ENCODE measurements at regions not wholly inside any gene's neighbourhood (a gene's known extent, or its start where the extent isn't known, plus 50 kb on each side); places are given as distances from the start of the nearest gene placed in this dataset.

DNA sequence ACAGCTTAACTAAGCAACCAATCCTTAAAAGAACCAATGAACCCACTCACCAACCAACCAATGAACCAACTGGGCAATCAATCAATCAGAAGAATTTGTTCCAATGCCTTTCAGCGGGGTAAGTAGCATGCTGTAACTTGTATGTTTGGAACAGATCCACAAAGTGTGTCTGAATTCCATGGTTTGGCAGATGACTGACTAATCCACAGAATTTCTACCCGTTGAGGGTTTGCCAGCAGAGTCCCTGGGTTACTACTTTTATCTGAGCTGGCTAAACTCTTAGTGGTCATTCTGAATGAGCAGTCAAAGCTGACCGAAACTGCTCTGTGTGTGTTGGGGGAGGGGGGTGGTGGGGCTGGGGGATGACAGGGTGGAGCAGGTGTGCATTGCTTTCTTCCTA lies 125.0 kb upstream of the JAG1 start:
- H3K4me1 Mint-ChIP-seq (ENCODE audit: low read depth), result no peaks in the 10 kb centered on the region

DNA sequence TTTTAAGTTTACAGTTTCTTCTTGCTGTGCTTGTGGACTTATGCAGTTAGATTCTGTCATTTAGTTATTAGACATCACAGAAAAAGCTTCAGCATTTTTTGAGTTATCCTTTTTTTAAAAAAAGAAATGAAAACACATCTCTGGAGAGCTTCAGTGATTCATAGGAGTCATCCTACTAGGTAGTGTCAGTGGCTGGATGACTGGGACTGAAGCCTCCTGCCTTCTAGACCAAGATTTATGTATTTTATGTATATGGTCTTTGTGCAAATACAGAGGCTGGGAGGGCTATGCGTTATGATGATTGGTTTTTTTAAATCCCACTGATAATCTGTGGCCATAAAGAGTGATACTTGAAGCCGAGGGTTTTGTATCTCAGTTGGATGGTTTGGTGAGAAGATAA lies 125.9 kb upstream of the JAG1 start:
- Mint-ChIP-seq H3K27me3 (ENCODE audit: low read depth) (no peaks in the 10 kb centered on the region), H3K4me3 (no peak overlapping the region), H3K9me3 (peaks cover 0 to 4% of the 10 kb centered on the region in 2 donors), H3K4me1 (ENCODE audit: low read depth) (no peaks in the 10 kb centered on the region), H3K27ac (no peak overlapping the region), H3K36me3 (ENCODE audit: insufficient read depth in 2 of 2) (no peaks in the 10 kb centered on the region)
- no peak for ATAC-seq (replicated peaks in 1 of 2)
- no peak for DNase-seq

More for the DNA sequence above, 125.0 kb upstream of the JAG1 start:
- ATAC-seq (replicated peaks in 1 of 2) (no peak), DNase-seq (no peak)
- H3K4me3 Mint-ChIP-seq, result no peak overlapping the region
- peaks cover 0 to 4% of the 10 kb centered on the region in 2 donors for H3K9me3 Mint-ChIP-seq
- H3K27me3 Mint-ChIP-seq (ENCODE audit: low read depth), result no peaks in the 10 kb centered on the region
- H3K27ac Mint-ChIP-seq, result no peak overlapping the region
- H3K36me3 Mint-ChIP-seq (ENCODE audit: insufficient read depth in 2 of 2), result no peaks in the 10 kb centered on the region

DNA sequence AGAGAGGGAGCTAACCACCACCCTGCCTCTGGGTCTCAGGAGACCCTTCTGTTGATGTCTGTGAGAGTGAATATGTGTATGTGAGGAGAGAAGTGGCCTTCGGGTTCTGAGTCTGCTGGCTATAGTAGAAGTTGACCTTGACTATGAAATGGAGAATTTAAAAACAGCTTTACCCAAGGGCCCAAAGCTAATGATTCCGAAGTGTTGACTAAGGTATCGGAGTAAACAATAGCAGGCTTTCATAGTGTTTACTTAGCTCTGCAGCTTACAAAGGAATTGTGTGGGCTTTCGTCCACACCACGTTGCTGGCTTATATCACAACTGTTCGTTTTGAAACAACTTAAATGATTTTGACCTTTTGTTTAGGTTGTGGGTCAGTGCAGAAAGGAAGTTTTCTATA lies 126.5 kb upstream of the JAG1 start:
- Mint-ChIP-seq H3K27ac (no peak overlapping the region), H3K9me3 (peaks cover 0 to 4% of the 10 kb centered on the region in 2 donors), H3K27me3 (ENCODE audit: low read depth) (no peaks in the 10 kb centered on the region), H3K36me3 (ENCODE audit: insufficient read depth in 2 of 2) (no peaks in the 10 kb centered on the region), H3K4me3 (no peak overlapping the region), H3K4me1 (ENCODE audit: low read depth) (no peaks in the 10 kb centered on the region)
- ATAC-seq (replicated peaks in 1 of 2), result no peak
- no peak for DNase-seq

DNA sequence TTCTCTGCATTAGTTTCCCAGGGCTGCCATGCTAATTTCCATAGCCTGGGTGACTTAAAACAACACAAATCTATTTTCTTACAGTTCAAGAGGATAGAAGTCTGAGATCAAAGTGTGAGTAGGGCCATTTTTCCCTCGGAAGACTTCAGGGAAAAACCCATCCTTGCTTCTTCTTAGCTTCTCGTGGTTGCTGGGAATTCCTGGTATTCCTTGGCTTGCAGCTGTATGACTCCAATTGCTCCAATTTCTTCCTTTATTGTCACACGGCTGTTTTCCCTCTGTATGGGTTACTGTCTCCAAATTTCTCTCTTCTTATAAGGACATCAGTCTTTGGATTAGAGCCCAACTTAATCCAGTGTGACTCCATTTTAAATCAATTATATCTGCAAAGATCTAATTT lies 128.4 kb upstream of the JAG1 start:
- H3K27me3 Mint-ChIP-seq (ENCODE audit: low read depth), result no peaks in the 10 kb centered on the region
- H3K4me1 Mint-ChIP-seq (ENCODE audit: low read depth), result no peaks in the 10 kb centered on the region
- H3K9me3 Mint-ChIP-seq, result no peaks in the 10 kb centered on the region
- DNase-seq, result no peak
- H3K36me3 Mint-ChIP-seq (ENCODE audit: insufficient read depth in 2 of 2), result peaks cover 0 to 2% of the 10 kb centered on the region in 2 donors
- no peak for ATAC-seq (replicated peaks in 1 of 2)
- H3K4me3 Mint-ChIP-seq, result no peak overlapping the region
- H3K27ac Mint-ChIP-seq, result no peak overlapping the region

DNA sequence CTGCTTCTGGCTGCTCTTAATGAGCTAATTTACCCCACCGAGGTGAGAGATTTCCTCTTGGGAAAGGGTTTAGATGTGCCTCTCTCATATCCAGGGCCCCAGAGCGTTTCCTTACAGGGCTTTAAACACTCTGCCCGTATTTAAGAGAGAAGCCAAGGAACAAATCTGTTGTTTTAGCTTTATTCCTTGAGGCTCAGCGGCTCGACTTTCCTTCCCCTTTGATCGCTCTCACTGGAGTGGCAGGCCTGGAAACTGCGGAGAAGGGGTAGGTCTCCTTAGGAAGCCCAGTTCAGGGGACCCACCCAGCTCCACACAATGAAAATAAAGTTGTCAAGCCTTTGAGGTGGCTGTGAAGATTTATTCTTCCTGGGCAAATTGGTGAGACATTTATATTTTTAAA lies 132.0 kb upstream of the JAG1 start:
- Mint-ChIP-seq H3K27me3 (ENCODE audit: low read depth) (no peaks in the 10 kb centered on the region), H3K9me3 (no peaks in the 10 kb centered on the region), H3K36me3 (ENCODE audit: insufficient read depth in 2 of 2) (peaks cover 0 to 4% of the 10 kb centered on the region in 2 donors), H3K4me1 (ENCODE audit: low read depth) (no peaks in the 10 kb centered on the region), H3K4me3 (no peak overlapping the region), H3K27ac (no peak overlapping the region)
- ATAC-seq (replicated peaks in 1 of 2), result no peak
- no peak for DNase-seq

DNA sequence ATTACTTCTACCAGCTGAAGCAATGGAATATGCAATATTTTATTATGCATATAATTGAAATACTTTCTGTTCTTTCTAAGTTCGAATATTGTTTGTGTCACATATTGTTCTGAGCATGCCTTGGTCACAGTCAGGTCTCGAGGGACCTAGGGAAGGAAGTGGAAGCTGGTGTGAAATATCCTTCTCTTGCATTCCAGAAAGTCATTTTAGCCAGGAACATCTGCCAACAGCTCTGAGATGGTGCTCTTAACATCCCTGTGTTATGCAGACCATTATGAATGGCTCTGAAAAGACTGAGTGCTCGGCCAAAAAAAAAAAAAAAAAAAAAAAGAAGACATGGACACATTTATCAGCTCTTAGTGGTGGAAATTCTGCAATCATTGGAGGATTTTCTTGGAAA lies 132.7 kb upstream of the JAG1 start:
- Mint-ChIP-seq H3K27ac (no peak overlapping the region), H3K4me1 (ENCODE audit: low read depth) (no peaks in the 10 kb centered on the region), H3K36me3 (ENCODE audit: insufficient read depth in 2 of 2) (peaks cover 0 to 4% of the 10 kb centered on the region in 2 donors), H3K27me3 (ENCODE audit: low read depth) (no peaks in the 10 kb centered on the region), H3K4me3 (no peak overlapping the region), H3K9me3 (no peaks in the 10 kb centered on the region)
- DNase-seq, result no peak
- no peak for ATAC-seq (replicated peaks in 1 of 2)

DNA sequence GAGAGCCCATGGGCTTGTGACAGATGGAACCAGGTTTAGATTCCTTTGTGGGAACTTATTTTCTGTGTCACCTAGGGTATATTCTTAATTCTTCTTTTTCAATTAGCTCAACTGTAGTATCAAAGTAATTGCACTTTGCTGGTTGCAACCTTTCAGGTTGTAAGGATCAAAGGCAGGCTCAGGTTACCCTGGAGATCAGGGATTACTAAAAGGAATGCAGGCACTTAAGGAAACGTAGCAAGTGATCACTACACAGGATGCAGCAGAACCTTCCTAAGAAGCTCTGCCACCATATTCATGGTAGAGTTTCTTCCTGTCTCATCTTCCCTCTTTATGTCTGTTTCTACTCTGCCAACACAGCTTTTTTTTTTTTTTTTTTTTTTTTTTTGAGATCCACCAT lies 133.2 kb upstream of the JAG1 start:
- H3K27me3 Mint-ChIP-seq (ENCODE audit: low read depth), result no peaks in the 10 kb centered on the region
- DNase-seq, result no peak
- no peak for ATAC-seq (replicated peaks in 1 of 2)
- H3K4me1 Mint-ChIP-seq (ENCODE audit: low read depth), result no peaks in the 10 kb centered on the region
- no peaks in the 10 kb centered on the region for H3K9me3 Mint-ChIP-seq
- H3K4me3 Mint-ChIP-seq, result no peak overlapping the region
- no peak overlapping the region for H3K27ac Mint-ChIP-seq
- H3K36me3 Mint-ChIP-seq (ENCODE audit: insufficient read depth in 2 of 2), result peaks cover 0 to 4% of the 10 kb centered on the region in 2 donors

DNA sequence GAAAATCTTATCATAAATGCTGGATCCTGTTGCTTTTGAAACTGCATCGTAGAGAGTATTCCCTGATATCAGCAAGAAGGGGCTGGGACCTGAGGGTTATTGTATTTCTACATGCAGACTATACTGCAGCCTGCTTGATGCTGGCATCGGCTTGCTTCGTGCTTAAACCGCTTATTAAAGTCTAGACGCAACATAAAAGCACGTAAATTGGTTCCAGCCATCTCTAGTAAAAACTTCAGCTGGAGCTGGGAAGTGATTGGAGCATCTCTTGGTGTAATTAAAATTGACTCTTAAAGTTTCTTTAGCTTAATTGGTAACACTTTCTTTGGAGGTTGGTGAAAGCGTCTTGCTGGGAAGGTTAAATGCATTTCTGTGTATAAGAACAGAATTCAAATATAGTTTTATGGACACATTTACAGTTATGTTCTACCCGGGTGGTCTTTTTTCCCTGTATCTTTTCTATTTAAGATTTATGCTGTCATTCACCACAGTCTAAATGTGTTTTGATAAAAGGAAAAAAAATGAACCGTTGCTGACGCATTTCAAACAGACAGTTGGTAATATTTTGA lies 139.0 kb upstream of the JAG1 start:
- Mint-ChIP-seq H3K4me3 (no peak overlapping the region), H3K27me3 (ENCODE audit: low read depth) (no peaks in the 10 kb centered on the region), H3K9me3 (no peaks in the 10 kb centered on the region), H3K36me3 (ENCODE audit: insufficient read depth in 2 of 2) (peaks cover 0 to 2% of the 10 kb centered on the region in 2 donors), H3K4me1 (ENCODE audit: low read depth) (no peaks in the 10 kb centered on the region), H3K27ac (no peak overlapping the region)
- ATAC-seq (replicated peaks in 1 of 2) (no peak), DNase-seq (no peak)

DNA sequence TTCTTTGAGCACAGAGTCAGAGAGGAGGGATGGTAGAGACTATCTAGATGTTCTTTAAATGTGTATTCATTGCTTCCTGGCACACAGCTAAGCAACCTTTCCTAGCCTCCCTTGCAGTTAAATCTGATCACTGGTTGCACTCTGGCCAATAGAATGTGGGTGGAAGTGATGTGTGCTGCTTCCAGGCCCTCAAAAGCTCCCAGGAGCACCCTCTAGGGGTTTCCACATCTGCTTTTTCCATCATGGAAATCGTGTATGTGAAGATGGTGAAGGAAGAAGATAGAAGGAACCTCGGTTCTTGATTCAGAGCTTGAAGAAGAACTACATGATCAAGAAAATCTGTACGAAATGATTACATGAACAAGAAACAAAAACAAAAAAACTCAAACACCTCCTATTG lies 149.8 kb upstream of the JAG1 start:
- no peak overlapping the region for H3K27ac Mint-ChIP-seq
- H3K4me1 Mint-ChIP-seq (ENCODE audit: low read depth), result no peaks in the 10 kb centered on the region
- peaks cover 0 to 2% of the 10 kb centered on the region in 2 donors for H3K36me3 Mint-ChIP-seq (ENCODE audit: insufficient read depth in 2 of 2)
- no peaks in the 10 kb centered on the region for H3K27me3 Mint-ChIP-seq (ENCODE audit: low read depth)
- no peak for DNase-seq
- H3K9me3 Mint-ChIP-seq, result peaks cover 2 to 6% of the 10 kb centered on the region in 2 donors
- no peak for ATAC-seq (replicated peaks in 1 of 2)
- H3K4me3 Mint-ChIP-seq, result no peak overlapping the region

DNA sequence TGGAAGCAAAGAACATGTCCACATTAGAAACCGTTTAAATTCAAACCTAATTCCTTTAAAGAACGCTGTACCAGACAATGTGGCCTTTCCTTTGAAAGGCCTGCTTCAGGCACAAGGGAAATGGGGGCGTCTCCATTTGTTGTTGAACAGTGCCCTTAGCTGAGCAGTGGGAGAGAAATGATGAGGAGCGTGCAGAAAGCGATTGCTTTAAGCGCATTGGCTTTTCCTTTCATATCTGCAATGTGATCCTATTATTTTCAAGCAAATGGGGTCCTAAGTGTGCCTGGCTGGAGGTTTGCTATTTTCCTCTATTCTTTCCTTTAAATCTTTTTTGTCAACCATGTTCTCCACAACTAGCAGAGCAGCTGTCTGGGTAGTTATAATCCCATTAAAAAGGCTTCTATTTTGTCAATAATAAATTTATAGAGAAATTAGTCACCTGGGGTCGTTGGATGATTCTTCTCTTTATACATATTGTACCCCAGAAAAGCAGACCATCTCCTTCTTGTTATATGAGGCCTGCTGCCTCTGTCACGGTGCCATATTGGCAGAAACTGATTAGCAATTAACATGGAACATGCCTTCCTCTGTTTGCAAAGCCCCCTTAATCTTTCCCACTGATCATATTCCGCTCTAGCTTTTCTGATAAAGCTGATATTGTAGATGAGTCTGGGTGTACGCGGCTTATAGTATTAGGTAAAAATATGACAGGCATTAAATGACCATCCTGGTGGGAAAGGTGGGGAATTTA lies 151.1 kb upstream of the JAG1 start:
- Mint-ChIP-seq H3K4me3 (no peak overlapping the region), H3K36me3 (ENCODE audit: insufficient read depth in 2 of 2) (no peaks in the 10 kb centered on the region), H3K27ac (no peak overlapping the region), H3K9me3 (peaks cover 2 to 3% of the 10 kb centered on the region in 2 donors), H3K4me1 (ENCODE audit: low read depth) (no peaks in the 10 kb centered on the region), H3K27me3 (ENCODE audit: low read depth) (no peaks in the 10 kb centered on the region)
- ATAC-seq (replicated peaks in 1 of 2) (no peak), DNase-seq (no peak)

DNA sequence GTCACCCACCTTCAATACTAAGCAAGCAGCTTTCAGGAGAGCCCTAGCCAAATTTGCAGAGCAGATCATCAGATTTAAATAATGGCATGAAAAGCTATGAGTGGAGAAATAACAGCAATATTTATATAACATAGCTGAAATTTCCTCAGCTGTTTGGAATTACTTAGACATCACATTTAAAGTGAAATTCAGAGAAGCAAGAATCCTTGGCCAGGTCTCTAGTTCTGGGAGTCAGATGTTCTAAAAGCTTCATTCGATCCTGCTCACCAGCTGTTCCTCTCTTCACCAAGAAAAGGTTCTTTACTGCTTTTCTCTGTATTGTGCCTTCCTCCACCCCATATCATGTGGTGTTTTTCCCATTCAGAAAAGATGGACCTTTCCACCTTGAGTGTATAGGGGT lies 152.3 kb upstream of the JAG1 start:
- no peak for ATAC-seq (replicated peaks in 1 of 2)

DNA sequence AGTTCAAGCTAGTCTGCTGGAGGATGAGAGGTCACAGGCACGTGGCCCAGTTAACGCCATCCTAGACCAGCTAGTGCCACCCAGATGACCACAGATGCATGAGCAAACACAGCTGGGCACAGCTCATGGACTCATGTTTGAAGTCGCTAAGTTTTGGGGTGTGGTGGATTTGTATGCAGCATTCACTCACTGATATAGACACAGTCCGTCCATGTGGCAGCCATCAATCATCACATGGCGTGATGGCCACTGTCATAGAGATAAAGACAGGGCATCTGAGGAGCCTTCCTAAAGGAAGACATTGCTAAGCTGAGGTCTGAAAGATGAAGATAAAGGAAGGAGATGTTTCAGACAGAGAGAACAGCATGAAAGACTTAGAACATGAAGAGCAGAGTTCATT lies 154.4 kb upstream of the JAG1 start:
- no peaks in the 10 kb centered on the region for H3K4me1 Mint-ChIP-seq (ENCODE audit: low read depth)
- no peaks in the 10 kb centered on the region for H3K36me3 Mint-ChIP-seq (ENCODE audit: insufficient read depth in 2 of 2)
- no peak for ATAC-seq (replicated peaks in 1 of 2)
- no peak overlapping the region for H3K4me3 Mint-ChIP-seq
- no peaks in the 10 kb centered on the region for H3K9me3 Mint-ChIP-seq
- DNase-seq, result no peak
- no peaks in the 10 kb centered on the region for H3K27me3 Mint-ChIP-seq (ENCODE audit: low read depth)
- H3K27ac Mint-ChIP-seq, result no peak overlapping the region

More for the DNA sequence above, 152.3 kb upstream of the JAG1 start:
- peaks cover 0 to 2% of the 10 kb centered on the region in 2 donors for H3K9me3 Mint-ChIP-seq
- no peaks in the 10 kb centered on the region for H3K27me3 Mint-ChIP-seq (ENCODE audit: low read depth)
- no peaks in the 10 kb centered on the region for H3K36me3 Mint-ChIP-seq (ENCODE audit: insufficient read depth in 2 of 2)
- H3K4me1 Mint-ChIP-seq (ENCODE audit: low read depth), result no peaks in the 10 kb centered on the region
- H3K27ac Mint-ChIP-seq, result no peak overlapping the region
- no peak for DNase-seq
- H3K4me3 Mint-ChIP-seq, result no peak overlapping the region

DNA sequence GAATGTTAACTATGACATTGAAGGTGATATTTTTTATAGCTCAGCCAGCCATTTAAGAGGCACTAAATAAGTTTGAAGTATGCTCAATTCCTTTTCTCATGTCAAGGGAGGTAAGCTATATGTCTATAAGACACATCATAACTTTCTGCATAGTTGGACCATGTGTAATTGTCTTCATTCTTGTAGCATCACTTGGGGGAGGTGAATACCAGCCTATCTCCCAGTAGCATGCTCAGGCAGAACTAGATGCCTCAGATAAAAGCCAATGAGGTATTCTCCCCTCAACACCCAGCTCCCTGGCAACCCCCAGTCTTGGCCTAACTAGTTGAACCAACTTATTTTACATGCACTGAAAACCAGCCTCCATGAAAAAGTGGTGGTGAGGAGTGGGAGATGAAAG lies 158.3 kb upstream of the JAG1 start:
- H3K27ac Mint-ChIP-seq, result no peak overlapping the region
- ATAC-seq (replicated peaks in 1 of 2), result no peak
- no peaks in the 10 kb centered on the region for H3K36me3 Mint-ChIP-seq (ENCODE audit: insufficient read depth in 2 of 2)

DNA sequence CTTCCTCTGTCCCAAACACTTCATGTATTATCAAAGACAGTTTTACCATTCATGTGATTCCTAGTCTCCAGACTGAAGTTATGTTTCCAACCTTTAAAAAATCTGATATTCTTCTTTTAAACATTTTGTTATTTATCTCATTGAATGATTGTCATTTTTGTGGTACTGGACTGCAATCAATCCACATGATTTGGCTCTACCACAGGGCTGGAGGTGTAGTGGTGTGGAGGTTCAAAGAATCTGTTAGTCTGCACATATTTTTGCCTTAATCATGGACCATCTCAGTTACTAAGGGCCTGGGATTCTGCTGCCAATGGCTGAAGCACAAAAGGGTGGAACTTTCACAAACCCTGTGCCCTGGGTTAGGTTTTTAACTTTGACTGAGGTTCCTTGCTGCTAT lies 164.1 kb upstream of the JAG1 start:
- H3K4me3 Mint-ChIP-seq, result no peak overlapping the region
- DNase-seq (no peak), ATAC-seq (replicated peaks in 1 of 2) (no peak)
- H3K27me3 Mint-ChIP-seq (ENCODE audit: low read depth), result no peaks in the 10 kb centered on the region
- no peak overlapping the region for H3K27ac Mint-ChIP-seq
- H3K4me1 Mint-ChIP-seq (ENCODE audit: low read depth), result no peaks in the 10 kb centered on the region
- H3K36me3 Mint-ChIP-seq (ENCODE audit: insufficient read depth in 2 of 2), result peaks cover 0 to 2% of the 10 kb centered on the region in 2 donors
- peaks cover 4 to 6% of the 10 kb centered on the region in 2 donors for H3K9me3 Mint-ChIP-seq

More for the DNA sequence above, 158.3 kb upstream of the JAG1 start:
- H3K27me3 Mint-ChIP-seq (ENCODE audit: low read depth), result no peaks in the 10 kb centered on the region
- no peak for DNase-seq
- peaks cover 0 to 2% of the 10 kb centered on the region in 2 donors for H3K9me3 Mint-ChIP-seq
- H3K4me1 Mint-ChIP-seq (ENCODE audit: low read depth), result no peaks in the 10 kb centered on the region
- no peak overlapping the region for H3K4me3 Mint-ChIP-seq

Measured in activated T-cell treated with anti-CD3 and anti-CD28 coated beads, Interleukin-2, amount 50 U/mL, for 72 hours (primary cell).